SK-N-MC (cell line): ENCODE measurements at regions not wholly inside any gene's neighbourhood (a gene's known extent, or its start where the extent isn't known, plus 50 kb on each side); places are given as distances from the start of the nearest gene placed in this dataset.

Experiments
- EZH2 ChIP-seq: fragments of 200-600 bp; sonication (generic); IDR thresholded peaks from one replicate; pipeline ENCODE4 v1.6.1; 2017; ENCODE audit warnings: antibody characterized with exemption
- POLR2AphosphoS5 ChIP-seq: IDR thresholded peaks from 2 replicates; pipeline ENCODE4 v1.6.1; 2012; ENCODE audit warnings: mild to moderate bottlenecking, low read depth, low read length, borderline replicate concordance

DNA sequence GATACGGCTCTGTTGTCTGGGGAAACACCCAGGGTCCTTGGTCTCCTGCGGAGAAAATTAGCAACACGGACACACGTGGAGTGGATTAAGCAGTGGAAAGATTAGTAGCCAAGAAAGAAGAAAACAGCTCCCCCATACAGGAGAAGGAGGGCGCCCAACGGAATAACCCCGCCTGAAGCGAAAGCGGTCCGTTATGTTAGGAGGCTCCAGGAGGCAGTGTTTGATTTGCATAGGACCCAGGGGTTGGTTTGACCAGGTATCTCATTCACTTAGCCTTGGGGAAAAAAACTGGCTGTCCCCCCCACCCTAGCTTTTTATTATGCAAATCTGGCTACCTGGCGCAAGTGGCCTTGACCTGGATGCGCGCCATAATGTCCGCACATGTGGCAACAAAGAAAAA lies 170.1 kb upstream of the KYNU start:
- TF ChIP-seq POLR2AphosphoS5 (no peak), EZH2 (no peak)
